ENCODE measurements at regions not wholly inside any gene's neighbourhood (a gene's known extent, or its start where the extent isn't known, plus 50 kb on each side); places are given as distances from the start of the nearest gene placed in this dataset.

- DNase-seq (ENCODE audit: low read depth): no peak
- TF ChIP-seq MAX (IDR thresholded peaks at IDR 0.05; ENCODE audit: low read depth, low read length): no peak
- TF ChIP-seq POLR2A (IDR thresholded peaks at IDR 0.05; ENCODE audit: extremely low read depth, insufficient read length): no peak
- TF ChIP-seq MYC (IDR thresholded peaks at IDR 0.05; ENCODE audit: low read depth, low read length): no peak
- TF ChIP-seq CTCF (IDR thresholded peaks at IDR 0.05; ENCODE audit: low read depth, low read length): no peak
Observed at GRCh38 chr5:148904440-148904839, 78.0 kb downstream of the ADRB2 start.

GRCh38 chr5:148905541-148905940, 79.1 kb downstream of the ADRB2 start:
- no peak for DNase-seq (ENCODE audit: low read depth)
- TF ChIP-seq MAX (IDR thresholded peaks at IDR 0.05; ENCODE audit: low read depth, low read length) (no peak), MYC (IDR thresholded peaks at IDR 0.05; ENCODE audit: low read depth, low read length) (no peak), CTCF (IDR thresholded peaks at IDR 0.05; ENCODE audit: low read depth, low read length) (no peak), POLR2A (IDR thresholded peaks at IDR 0.05; ENCODE audit: extremely low read depth, insufficient read length) (no peak)
- H3K4me3 ChIP-seq (ENCODE audit: low read depth, low read length): no peak overlapping the region

More at GRCh38 chr5:148904440-148904839, 78.0 kb downstream of the ADRB2 start:
- H3K4me3 ChIP-seq (ENCODE audit: low read depth, low read length): no peak overlapping the region

GRCh38 chr5:148906968-148907367, 80.6 kb downstream of the ADRB2 start:
- no peak for TF ChIP-seq CTCF (IDR thresholded peaks at IDR 0.05; ENCODE audit: low read depth, low read length)
- TF ChIP-seq MYC (IDR thresholded peaks at IDR 0.05; ENCODE audit: low read depth, low read length): no peak
- TF ChIP-seq POLR2A (IDR thresholded peaks at IDR 0.05; ENCODE audit: extremely low read depth, insufficient read length): no peak
- TF ChIP-seq MAX (IDR thresholded peaks at IDR 0.05; ENCODE audit: low read depth, low read length): no peak
- no peak for DNase-seq (ENCODE audit: low read depth)
- H3K4me3 ChIP-seq (ENCODE audit: low read depth, low read length): no peak overlapping the region

- no peak for DNase-seq (ENCODE audit: low read depth)
- TF ChIP-seq MYC (IDR thresholded peaks at IDR 0.05; ENCODE audit: low read depth, low read length) (no peak), POLR2A (IDR thresholded peaks at IDR 0.05; ENCODE audit: extremely low read depth, insufficient read length) (no peak), CTCF (IDR thresholded peaks at IDR 0.05; ENCODE audit: low read depth, low read length) (no peak), MAX (IDR thresholded peaks at IDR 0.05; ENCODE audit: low read depth, low read length) (no peak)
- H3K4me3 ChIP-seq (ENCODE audit: low read depth, low read length): no peak overlapping the region
Observed at GRCh38 chr5:148909040-148909439, 82.6 kb downstream of the ADRB2 start.

GRCh38 chr5:148909766-148910165, 83.4 kb downstream of the ADRB2 start:
- H3K4me3 ChIP-seq (ENCODE audit: low read depth, low read length): no peak overlapping the region
- no peak for DNase-seq (ENCODE audit: low read depth)
- no peak for TF ChIP-seq CTCF (IDR thresholded peaks at IDR 0.05; ENCODE audit: low read depth, low read length)
- no peak for TF ChIP-seq POLR2A (IDR thresholded peaks at IDR 0.05; ENCODE audit: extremely low read depth, insufficient read length)
- TF ChIP-seq MAX (IDR thresholded peaks at IDR 0.05; ENCODE audit: low read depth, low read length): no peak
- no peak for TF ChIP-seq MYC (IDR thresholded peaks at IDR 0.05; ENCODE audit: low read depth, low read length)

- TF ChIP-seq MAX (IDR thresholded peaks at IDR 0.05; ENCODE audit: low read depth, low read length): no peak
- TF ChIP-seq POLR2A (IDR thresholded peaks at IDR 0.05; ENCODE audit: extremely low read depth, insufficient read length): no peak
- no peak for TF ChIP-seq MYC (IDR thresholded peaks at IDR 0.05; ENCODE audit: low read depth, low read length)
- TF ChIP-seq CTCF (IDR thresholded peaks at IDR 0.05; ENCODE audit: low read depth, low read length): no peak
- H3K4me3 ChIP-seq (ENCODE audit: low read depth, low read length): no peak overlapping the region
Observed at GRCh38 chr5:148910216-148910615, 83.8 kb downstream of the ADRB2 start.

More at GRCh38 chr5:148910216-148910615, 83.8 kb downstream of the ADRB2 start:
- no peak for DNase-seq (ENCODE audit: low read depth)

Data from NB4 (cell line).